Suprapubic skin (tissue), 4 donors: ENCODE measurements at regions not wholly inside any gene's neighbourhood (a gene's known extent, or its start where the extent isn't known, plus 50 kb on each side); places are given as distances from the start of the nearest gene placed in this dataset.

Experiments used
- DNase-seq, 2 donors: peaks; one replicate each; pipeline ENCODE4 v3.0.0-alpha.2; 2019; ENCODE audit warnings: low spot score in 2 of 2
- H3K27ac ChIP-seq: fragments of 200-600 bp; sonication (generic); one replicate; pipeline ENCODE4 v1.5.1; 2019
- H3K27me3 ChIP-seq: fragments of 200-600 bp; sonication (generic); one replicate; pipeline ENCODE4 v1.5.1; 2019
- H3K36me3 ChIP-seq: fragments of 200-600 bp; sonication (generic); one replicate; pipeline ENCODE4 v1.5.1; 2019
- H3K4me1 ChIP-seq: fragments of 200-600 bp; sonication (generic); one replicate; pipeline ENCODE4 v1.5.1; 2019
- H3K4me3 ChIP-seq: fragments of 200-600 bp; sonication (generic); one replicate; pipeline ENCODE4 v1.5.1; 2019; ENCODE audit warnings: mild to moderate bottlenecking
- H3K9me3 ChIP-seq: fragments of 200-600 bp; sonication (generic); one replicate; pipeline ENCODE4 v1.5.1; 2019
- EP300 ChIP-seq: sonication (generic); formaldehyde crosslinking; IDR thresholded peaks from one replicate; pipeline ENCODE4 v1.6.1; 2017; ENCODE audit warnings: antibody characterized with exemption
- POLR2A ChIP-seq, 2 donors: fragments of 450-650 bp; IDR thresholded peaks; one replicate each; pipeline ENCODE4 v1.6.1; 2017; ENCODE audit warnings: antibody characterized with exemption in 2 of 2, mild to moderate bottlenecking in 2 of 2, moderate library complexity in 2 of 2
- POLR2AphosphoS5 ChIP-seq, 3 donors: sonication (generic); formaldehyde crosslinking; IDR thresholded peaks; one replicate each; pipeline ENCODE4 v1.6.1; 2017; ENCODE audit warnings: antibody characterized with exemption in 3 of 3
- WGBS: methylation state at CpG from one replicate; pipeline ENCODE4 v1.1.5; 2018; 5-methylcytosine and 5-hydroxymethylcytosine counted together
- TF ChIP-seq, protein P1 (sequence below), 2 donors: fragments of 200-600 bp in 1 of 2; fragments of 450-650 bp in 1 of 2; sonication (generic) in 1 of 2; IDR thresholded peaks; one replicate each; pipeline ENCODE4 v1.5.1; 2016 to 2019; ENCODE audit warnings: antibody characterized with exemption in 2 of 2, mild to moderate bottlenecking in 1 of 2, moderate library complexity in 1 of 2

DNA sequence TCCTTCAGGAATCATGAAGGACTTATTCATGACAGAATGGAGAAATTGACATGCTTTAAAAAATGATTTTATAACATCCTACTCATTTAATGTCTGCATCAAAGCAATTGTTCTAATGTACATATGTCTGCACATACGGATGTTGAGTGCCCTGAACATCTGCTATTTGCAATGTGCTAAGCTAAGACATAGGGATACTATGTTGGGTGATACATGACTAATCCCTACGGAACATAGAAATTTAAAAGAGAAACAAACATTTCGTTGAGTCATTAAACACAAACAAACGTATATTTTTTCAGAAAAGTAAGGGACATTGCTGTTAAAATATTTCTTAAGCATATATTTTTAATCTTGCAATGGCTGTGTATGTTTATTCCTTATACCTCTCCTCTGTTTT lies 686.5 kb upstream of the ADAMTS16 start:
- Histone ChIP-seq H3K27ac (no peak overlapping the region), H3K4me3 (no peak overlapping the region), H3K9me3 (no peaks in the 10 kb centered on the region), H3K36me3 (no peaks in the 10 kb centered on the region), H3K27me3 (no peaks in the 10 kb centered on the region), H3K4me1 (no peaks in the 10 kb centered on the region)
- TF ChIP-seq, protein P1, sequence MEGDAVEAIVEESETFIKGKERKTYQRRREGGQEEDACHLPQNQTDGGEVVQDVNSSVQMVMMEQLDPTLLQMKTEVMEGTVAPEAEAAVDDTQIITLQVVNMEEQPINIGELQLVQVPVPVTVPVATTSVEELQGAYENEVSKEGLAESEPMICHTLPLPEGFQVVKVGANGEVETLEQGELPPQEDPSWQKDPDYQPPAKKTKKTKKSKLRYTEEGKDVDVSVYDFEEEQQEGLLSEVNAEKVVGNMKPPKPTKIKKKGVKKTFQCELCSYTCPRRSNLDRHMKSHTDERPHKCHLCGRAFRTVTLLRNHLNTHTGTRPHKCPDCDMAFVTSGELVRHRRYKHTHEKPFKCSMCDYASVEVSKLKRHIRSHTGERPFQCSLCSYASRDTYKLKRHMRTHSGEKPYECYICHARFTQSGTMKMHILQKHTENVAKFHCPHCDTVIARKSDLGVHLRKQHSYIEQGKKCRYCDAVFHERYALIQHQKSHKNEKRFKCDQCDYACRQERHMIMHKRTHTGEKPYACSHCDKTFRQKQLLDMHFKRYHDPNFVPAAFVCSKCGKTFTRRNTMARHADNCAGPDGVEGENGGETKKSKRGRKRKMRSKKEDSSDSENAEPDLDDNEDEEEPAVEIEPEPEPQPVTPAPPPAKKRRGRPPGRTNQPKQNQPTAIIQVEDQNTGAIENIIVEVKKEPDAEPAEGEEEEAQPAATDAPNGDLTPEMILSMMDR (IDR thresholded peaks at IDR 0.05) = no peak
- TF ChIP-seq POLR2AphosphoS5 (IDR thresholded peaks at IDR 0.05) = no peak
- no peak for TF ChIP-seq EP300
- TF ChIP-seq POLR2A (IDR thresholded peaks at IDR 0.05) = no peak
- WGBS = 57% methylated on average over 4 of the region's 4 CpGs
- DNase-seq = no peak

DNA sequence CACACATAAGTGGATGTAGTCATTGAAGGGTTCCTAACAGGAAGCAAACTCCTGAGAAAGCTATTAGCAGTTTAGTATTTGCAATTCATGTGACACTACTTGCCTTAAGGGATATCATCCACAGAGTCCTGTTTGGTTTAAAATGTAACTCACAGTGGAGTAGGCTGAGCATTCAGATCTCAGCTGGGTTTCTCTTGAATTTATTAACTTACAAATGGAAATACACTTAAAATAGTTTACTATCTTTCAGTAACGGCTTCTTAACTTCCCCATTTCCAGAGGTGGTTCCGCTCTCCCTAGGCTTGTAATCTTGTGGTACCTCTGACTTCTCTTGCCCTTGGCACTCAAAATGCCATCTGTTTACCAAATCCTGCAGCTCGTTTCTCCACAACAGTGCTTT lies 660.7 kb upstream of the ADAMTS16 start:
- Histone ChIP-seq H3K4me3 (no peak overlapping the region), H3K4me1 (no peaks in the 10 kb centered on the region), H3K27ac (no peak overlapping the region), H3K27me3 (peaks cover 3% of the 10 kb centered on the region), H3K36me3 (no peaks in the 10 kb centered on the region), H3K9me3 (no peaks in the 10 kb centered on the region)
- TF ChIP-seq POLR2AphosphoS5 (IDR thresholded peaks at IDR 0.05) = no peak
- no peak for TF ChIP-seq EP300
- TF ChIP-seq, protein P1 (IDR thresholded peaks at IDR 0.05) = no peak
- no peak for TF ChIP-seq POLR2A (IDR thresholded peaks at IDR 0.05)
- no peak for DNase-seq
- 61% methylated on average over 3 of the region's 3 CpGs for whole genome bisulfite sequencing

DNA sequence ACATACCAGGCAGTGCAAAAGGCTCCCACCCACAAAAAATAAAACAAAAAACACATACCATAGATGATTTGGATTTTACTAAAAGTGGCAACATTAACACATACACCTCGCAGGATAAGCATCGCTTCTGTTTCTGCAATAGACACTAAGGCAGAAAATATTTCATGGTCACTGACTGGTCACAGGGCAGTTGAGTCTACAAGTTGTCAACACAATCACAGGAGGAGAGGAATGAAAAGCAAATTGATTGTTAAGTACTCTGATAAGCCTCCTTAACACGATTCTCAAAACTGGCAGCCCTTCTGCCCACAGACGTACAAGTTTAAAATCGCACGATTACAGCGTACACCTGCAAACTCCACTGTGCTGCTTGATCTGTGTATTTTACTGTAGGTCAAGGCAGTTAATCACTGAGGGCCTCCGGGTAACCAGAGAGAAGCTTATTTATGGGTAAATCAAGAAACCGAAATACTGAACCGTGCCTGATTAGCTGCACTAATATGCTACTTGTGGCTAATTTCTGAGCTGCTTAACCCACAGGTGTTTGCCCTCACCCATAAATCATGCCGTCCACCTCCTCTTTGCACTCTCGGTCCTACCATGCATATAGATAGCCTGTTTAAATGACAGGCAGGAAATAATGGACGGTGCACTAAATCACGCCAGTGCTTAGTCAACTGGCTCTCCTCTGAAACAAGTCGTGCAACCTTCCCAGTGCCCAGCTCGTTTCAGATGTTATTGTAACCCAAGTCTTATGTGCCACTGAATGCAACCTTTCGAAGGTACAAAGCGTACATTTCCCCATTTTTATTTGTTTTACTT lies 659.4 kb upstream of the ADAMTS16 start:
- peaks cover 3% of the 10 kb centered on the region for H3K27me3 ChIP-seq
- H3K9me3 ChIP-seq = no peaks in the 10 kb centered on the region
- no peaks in the 10 kb centered on the region for H3K4me1 ChIP-seq
- H3K4me3 ChIP-seq = no peak overlapping the region
- H3K27ac ChIP-seq = no peak overlapping the region
- no peaks in the 10 kb centered on the region for H3K36me3 ChIP-seq
- 70% methylated on average over 18 of the region's 18 CpGs for WGBS
- DNase-seq = no peak
- TF ChIP-seq POLR2A (IDR thresholded peaks at IDR 0.05) (no peak), POLR2AphosphoS5 (IDR thresholded peaks at IDR 0.05) (no peak), EP300 (no peak)
- TF ChIP-seq, protein P1 (IDR thresholded peaks at IDR 0.05) = no peak

DNA sequence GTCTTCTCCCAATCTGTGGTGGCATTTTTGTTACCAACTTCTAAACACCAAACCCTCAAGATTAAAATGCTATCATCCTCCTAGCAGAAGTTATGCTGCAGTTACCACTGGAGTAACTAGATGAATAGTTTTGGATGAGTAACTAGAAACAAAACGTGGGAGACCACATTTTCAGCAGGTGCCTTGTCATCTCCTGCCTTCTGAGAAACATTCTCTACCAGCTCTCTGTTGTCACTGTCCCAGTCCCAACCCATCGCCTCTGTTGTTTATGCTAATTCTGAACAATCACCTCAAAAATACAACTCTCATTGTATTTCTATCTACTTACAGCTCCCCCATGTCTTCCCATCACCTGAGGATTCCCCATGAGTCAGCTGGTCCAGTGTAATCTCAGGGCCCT lies 652.5 kb upstream of the ADAMTS16 start:
- TF ChIP-seq EP300 = no peak
- no peak for TF ChIP-seq POLR2AphosphoS5 (IDR thresholded peaks at IDR 0.05)
- TF ChIP-seq, protein P1 (IDR thresholded peaks at IDR 0.05) = no peak
- TF ChIP-seq POLR2A (IDR thresholded peaks at IDR 0.05) = no peak
- Histone ChIP-seq H3K9me3 (no peaks in the 10 kb centered on the region), H3K36me3 (no peaks in the 10 kb centered on the region), H3K27me3 (no peaks in the 10 kb centered on the region), H3K27ac (no peak overlapping the region), H3K4me3 (no peak overlapping the region), H3K4me1 (no peaks in the 10 kb centered on the region)
- no peak for DNase-seq
- 70% methylated on average over 2 of the region's 2 CpGs for WGBS

DNA sequence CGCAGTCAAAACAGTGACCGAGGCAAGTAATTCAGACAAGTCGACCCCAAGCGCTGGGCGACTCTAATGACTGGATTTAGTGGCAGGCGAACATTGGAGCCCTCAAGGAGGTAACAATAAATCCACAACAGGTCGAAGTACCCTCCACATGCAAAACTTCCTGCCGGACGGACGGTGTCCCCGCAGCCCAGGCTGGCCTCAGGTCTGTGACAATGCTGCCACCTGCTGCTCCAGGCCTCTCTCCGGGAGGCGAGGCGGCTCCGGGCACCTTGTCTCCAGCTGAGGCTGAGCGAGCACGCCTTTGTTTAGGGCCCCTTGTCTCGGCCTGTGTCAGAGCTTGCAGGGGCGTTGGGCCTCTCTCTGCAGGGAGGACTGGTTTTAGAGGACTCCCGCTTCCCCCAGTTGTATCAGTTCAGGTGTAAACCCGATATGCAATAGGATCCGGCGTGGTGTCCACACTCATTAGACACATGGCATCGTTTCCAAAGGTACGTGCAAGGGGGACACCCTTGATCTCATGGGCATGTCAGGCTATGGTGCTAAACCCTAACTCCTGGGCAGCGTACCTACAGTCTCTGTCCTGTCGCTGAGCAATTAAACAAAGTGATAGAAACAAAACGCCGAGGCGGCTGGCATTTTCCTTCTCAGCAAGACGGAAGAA lies 628.0 kb upstream of the ADAMTS16 start:
- WGBS = 29% methylated on average over 22 of the region's 31 CpGs
- peak in 1 of 2 donors; percentile 84 for DNase-seq
- Histone ChIP-seq H3K4me1 (peaks cover 6% of the 10 kb centered on the region), H3K4me3 (peak overlapping the region; percentile 33), H3K27ac (no peak overlapping the region), H3K27me3 (peaks cover 5% of the 10 kb centered on the region), H3K36me3 (no peaks in the 10 kb centered on the region), H3K9me3 (no peaks in the 10 kb centered on the region)
- TF ChIP-seq, protein P1 (IDR thresholded peaks at IDR 0.05) = peak in 1 of 2 donors; percentile 43
- no peak for TF ChIP-seq EP300
- no peak for TF ChIP-seq POLR2A (IDR thresholded peaks at IDR 0.05)
